ENCODE measurements at regions not wholly inside any gene's neighbourhood (a gene's known extent, or its start where the extent isn't known, plus 50 kb on each side); places are given as distances from the start of the nearest gene placed in this dataset.
A peak's percentile ranks its signal among the peaks of the same experiment; 100 is the strongest.

DNA sequence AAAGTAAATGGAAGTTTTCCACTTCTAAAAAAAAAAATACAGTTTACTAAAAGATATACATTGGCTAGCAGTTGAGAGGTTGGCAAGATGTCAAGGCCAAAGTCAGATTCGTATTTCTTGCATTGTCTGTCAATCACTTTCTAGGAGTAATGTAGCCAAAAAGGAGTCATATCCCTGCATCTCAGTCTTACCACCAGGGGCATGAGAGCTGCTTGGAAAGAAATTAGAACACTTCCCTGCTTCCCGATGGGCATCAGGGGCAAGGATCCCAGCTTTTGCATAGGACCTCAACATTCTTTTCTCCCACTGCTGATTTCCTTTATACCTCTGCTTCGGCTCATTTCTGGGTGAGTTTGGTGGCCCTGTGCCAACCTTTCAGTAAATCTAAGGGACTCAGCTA lies 581.0 kb upstream of the MAP3K7 start:
- DNase-seq, result peak; percentile 7
- no peaks in the 10 kb centered on the region for H3K27me3 ChIP-seq (ENCODE audit: control insufficient read depth, insufficient read depth, low read length)

GRCh38 chr6:91166271-91167046 lies 579.6 kb upstream of the MAP3K7 start:
- no peak for DNase-seq
- Histone ChIP-seq H3K27me3 (ENCODE audit: control insufficient read depth, insufficient read depth, low read length) (no peaks in the 10 kb centered on the region), H3K4me3 (ENCODE audit: insufficient read depth, low read depth, low read length) (no peak overlapping the region), H3K36me3 (replicated peaks; ENCODE audit: control insufficient read depth, insufficient read depth, low read length) (no peaks in the 10 kb centered on the region)

More for the DNA sequence above, 581.0 kb upstream of the MAP3K7 start:
- Histone ChIP-seq H3K36me3 (replicated peaks; ENCODE audit: control insufficient read depth, insufficient read depth, low read length) (no peaks in the 10 kb centered on the region), H3K4me3 (ENCODE audit: insufficient read depth, low read depth, low read length) (no peak overlapping the region)

DNA sequence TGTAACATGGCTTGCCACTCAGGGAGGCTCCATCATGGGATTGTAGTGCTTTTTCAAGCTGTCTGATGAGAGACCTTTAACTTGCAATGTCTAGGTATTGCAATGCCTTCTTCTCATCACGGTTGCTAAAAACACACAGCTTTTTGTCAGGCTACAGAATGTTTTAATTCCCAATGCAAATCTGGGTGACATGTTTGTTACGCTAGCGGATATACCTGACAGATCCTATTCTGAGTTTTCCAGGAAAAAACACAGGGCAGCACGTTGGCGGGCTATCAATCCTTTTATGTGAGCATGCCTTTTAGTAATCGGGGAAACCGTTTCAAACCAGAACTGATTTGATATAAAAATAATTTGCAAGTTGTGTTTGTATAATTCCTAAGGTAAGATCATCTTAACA lies 577.2 kb upstream of the MAP3K7 start:
- Histone ChIP-seq H3K27me3 (ENCODE audit: control insufficient read depth, insufficient read depth, low read length) (no peaks in the 10 kb centered on the region), H3K4me3 (ENCODE audit: insufficient read depth, low read depth, low read length) (no peak overlapping the region), H3K36me3 (replicated peaks; ENCODE audit: control insufficient read depth, insufficient read depth, low read length) (no peaks in the 10 kb centered on the region)
- DNase-seq, result no peak

DNA sequence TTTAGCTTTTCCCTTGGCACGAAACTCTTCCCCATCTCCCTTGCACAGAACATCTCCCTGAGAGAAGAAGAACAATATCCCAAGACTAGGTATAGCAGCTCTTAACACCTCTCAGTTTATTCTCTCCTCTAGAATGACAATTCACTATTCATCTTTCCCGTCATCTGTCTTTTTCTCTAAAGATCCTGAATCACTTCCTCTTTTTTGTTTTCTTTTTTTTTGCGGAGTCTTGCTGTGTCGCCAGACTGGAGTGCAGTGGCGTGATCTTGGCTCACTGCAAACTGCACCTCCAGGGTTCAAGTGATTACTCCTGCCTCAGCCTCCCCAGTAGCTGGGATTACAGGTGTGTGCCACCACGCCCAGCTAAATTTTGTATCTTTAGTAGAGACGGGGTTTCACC lies 574.4 kb upstream of the MAP3K7 start:
- DNase-seq, result no peak
- no peak overlapping the region for H3K4me3 ChIP-seq (ENCODE audit: insufficient read depth, low read depth, low read length)
- H3K36me3 ChIP-seq (replicated peaks; ENCODE audit: control insufficient read depth, insufficient read depth, low read length), result no peaks in the 10 kb centered on the region
- H3K27me3 ChIP-seq (ENCODE audit: control insufficient read depth, insufficient read depth, low read length), result no peaks in the 10 kb centered on the region

- DNase-seq, result no peak
- Histone ChIP-seq H3K4me3 (ENCODE audit: insufficient read depth, low read depth, low read length) (no peak overlapping the region), H3K36me3 (replicated peaks; ENCODE audit: control insufficient read depth, insufficient read depth, low read length) (no peaks in the 10 kb centered on the region), H3K27me3 (ENCODE audit: control insufficient read depth, insufficient read depth, low read length) (no peaks in the 10 kb centered on the region)
Observed at GRCh38 chr6:91155129-91155785, 568.4 kb upstream of the MAP3K7 start.

- H3K4me3 ChIP-seq (ENCODE audit: insufficient read depth, low read depth, low read length), result no peak overlapping the region
- DNase-seq, result no peak
- no peaks in the 10 kb centered on the region for H3K27me3 ChIP-seq (ENCODE audit: control insufficient read depth, insufficient read depth, low read length)
- H3K36me3 ChIP-seq (replicated peaks; ENCODE audit: control insufficient read depth, insufficient read depth, low read length), result no peaks in the 10 kb centered on the region
Observed at GRCh38 chr6:91152824-91153223, 566.0 kb upstream of the MAP3K7 start.

GRCh38 chr6:91149956-91150705 lies 563.3 kb upstream of the MAP3K7 start:
- no peaks in the 10 kb centered on the region for H3K36me3 ChIP-seq (replicated peaks; ENCODE audit: control insufficient read depth, insufficient read depth, low read length)
- no peak for DNase-seq
- H3K27me3 ChIP-seq (ENCODE audit: control insufficient read depth, insufficient read depth, low read length), result no peaks in the 10 kb centered on the region
- H3K4me3 ChIP-seq (ENCODE audit: insufficient read depth, low read depth, low read length), result no peak overlapping the region

DNA sequence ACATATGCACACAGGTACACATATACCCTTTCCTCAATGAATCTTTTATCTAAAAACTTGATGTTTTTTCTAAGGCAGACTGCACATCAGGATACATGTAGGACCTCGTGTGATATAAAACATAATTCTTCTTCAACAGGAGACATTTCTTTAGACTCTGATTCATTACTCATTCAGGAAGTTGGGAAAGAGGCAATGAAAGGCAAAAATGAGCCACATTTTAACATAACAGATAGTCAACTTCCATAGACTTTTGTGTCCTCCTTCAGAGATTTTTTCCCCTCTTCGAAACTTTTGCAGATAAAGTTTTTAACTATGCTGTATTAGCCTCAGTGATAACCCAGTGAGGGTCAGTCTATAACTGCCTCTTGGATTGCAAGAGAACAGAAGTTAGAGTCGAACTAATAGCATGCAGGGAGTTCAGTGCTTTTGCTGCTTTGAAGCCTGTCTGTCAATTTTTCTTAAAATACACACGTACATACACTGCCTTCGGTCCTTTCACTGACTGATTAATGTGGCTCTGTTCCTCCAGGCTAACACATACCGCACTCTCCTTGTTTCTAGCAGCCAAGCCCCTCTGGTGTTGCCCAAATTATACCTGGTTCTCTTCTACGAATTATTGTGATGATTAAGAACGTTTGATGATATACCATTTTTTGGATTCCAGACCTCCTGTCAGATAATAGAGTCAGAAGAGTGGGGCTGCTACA lies 562.5 kb upstream of the MAP3K7 start:
- H3K27me3 ChIP-seq (ENCODE audit: control insufficient read depth, insufficient read depth, low read length), result no peaks in the 10 kb centered on the region
- H3K36me3 ChIP-seq (replicated peaks; ENCODE audit: control insufficient read depth, insufficient read depth, low read length), result no peaks in the 10 kb centered on the region
- DNase-seq, result no peak
- H3K4me3 ChIP-seq (ENCODE audit: insufficient read depth, low read depth, low read length), result no peak overlapping the region

DNA sequence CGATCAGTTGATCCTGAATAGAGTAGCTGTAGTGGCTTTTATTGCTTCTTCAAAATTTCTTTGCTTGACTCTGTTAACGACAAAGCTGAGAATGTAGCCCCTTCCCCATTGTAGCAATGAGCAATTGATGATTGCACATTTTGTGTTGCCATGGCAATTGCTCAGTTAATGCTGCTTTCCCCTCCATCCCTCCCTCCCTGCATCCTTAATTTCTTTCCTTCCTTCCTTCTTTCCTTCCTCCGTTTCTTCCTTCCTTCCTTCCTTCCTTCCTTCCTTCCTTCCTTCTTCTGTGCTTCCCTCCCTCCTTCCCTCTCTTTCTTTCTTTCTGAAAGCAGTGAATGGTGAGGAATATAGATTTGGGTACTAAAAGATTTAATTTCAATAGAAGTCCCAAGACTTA lies 557.3 kb upstream of the MAP3K7 start:
- Histone ChIP-seq H3K36me3 (replicated peaks; ENCODE audit: control insufficient read depth, insufficient read depth, low read length) (no peaks in the 10 kb centered on the region), H3K4me3 (ENCODE audit: insufficient read depth, low read depth, low read length) (no peak overlapping the region), H3K27me3 (ENCODE audit: control insufficient read depth, insufficient read depth, low read length) (no peaks in the 10 kb centered on the region)

GRCh38 chr6:91142154-91142553 lies 555.3 kb upstream of the MAP3K7 start:
- no peak for DNase-seq
- Histone ChIP-seq H3K27me3 (ENCODE audit: control insufficient read depth, insufficient read depth, low read length) (no peaks in the 10 kb centered on the region), H3K4me3 (ENCODE audit: insufficient read depth, low read depth, low read length) (no peak overlapping the region), H3K36me3 (replicated peaks; ENCODE audit: control insufficient read depth, insufficient read depth, low read length) (no peaks in the 10 kb centered on the region)

More for the DNA sequence above, 557.3 kb upstream of the MAP3K7 start:
- no peak for DNase-seq

- no peak for DNase-seq
- Histone ChIP-seq H3K4me3 (ENCODE audit: insufficient read depth, low read depth, low read length) (no peak overlapping the region), H3K27me3 (ENCODE audit: control insufficient read depth, insufficient read depth, low read length) (no peaks in the 10 kb centered on the region), H3K36me3 (replicated peaks; ENCODE audit: control insufficient read depth, insufficient read depth, low read length) (no peaks in the 10 kb centered on the region)
Observed at GRCh38 chr6:91141346-91141745, 554.5 kb upstream of the MAP3K7 start.

DNA sequence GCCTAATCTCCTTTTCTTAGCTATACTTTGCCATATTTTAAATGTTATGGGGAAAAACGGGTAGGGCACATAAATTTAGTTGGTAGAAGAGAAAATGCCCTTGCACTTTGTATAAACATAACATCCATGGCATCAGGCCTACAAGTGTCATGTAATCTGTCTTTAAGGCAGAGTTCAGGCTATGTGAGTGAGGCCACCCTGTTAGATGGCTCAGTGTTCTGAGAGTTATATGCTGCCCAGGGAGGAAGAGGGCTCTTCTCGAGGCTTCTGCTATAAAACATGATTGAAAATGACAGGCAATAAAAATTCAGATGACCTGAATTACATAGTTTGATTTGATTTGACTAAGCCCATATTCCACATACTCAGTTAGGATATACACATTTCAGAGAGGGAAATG lies 553.6 kb upstream of the MAP3K7 start:
- Histone ChIP-seq H3K36me3 (replicated peaks; ENCODE audit: control insufficient read depth, insufficient read depth, low read length) (no peaks in the 10 kb centered on the region), H3K4me3 (ENCODE audit: insufficient read depth, low read depth, low read length) (no peak overlapping the region), H3K27me3 (ENCODE audit: control insufficient read depth, insufficient read depth, low read length) (no peaks in the 10 kb centered on the region)
- DNase-seq, result no peak

DNA sequence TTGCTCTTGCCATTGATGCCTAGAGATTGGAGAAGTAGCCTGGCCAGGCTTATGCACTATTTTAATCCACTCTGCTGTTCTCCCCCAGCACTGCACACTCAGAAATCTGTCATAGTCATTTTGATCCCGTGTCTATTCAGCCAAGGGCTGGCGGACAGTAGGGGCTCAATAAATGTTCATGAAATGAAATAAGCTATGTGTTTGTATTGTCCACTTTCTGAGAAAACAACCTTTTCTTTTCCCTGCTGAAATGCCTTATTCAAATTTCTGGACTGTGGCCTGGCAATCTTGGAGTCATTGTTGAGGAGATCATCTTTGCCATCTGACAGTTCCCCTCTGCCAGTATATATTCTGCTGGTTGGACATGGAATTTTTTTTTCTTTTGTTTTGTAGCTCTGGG lies 550.4 kb upstream of the MAP3K7 start:
- no peak for DNase-seq
- Histone ChIP-seq H3K36me3 (replicated peaks; ENCODE audit: control insufficient read depth, insufficient read depth, low read length) (no peaks in the 10 kb centered on the region), H3K4me3 (ENCODE audit: insufficient read depth, low read depth, low read length) (no peak overlapping the region), H3K27me3 (ENCODE audit: control insufficient read depth, insufficient read depth, low read length) (no peaks in the 10 kb centered on the region)

GRCh38 chr6:91135406-91136103 lies 548.7 kb upstream of the MAP3K7 start:
- Histone ChIP-seq H3K4me3 (ENCODE audit: insufficient read depth, low read depth, low read length) (no peak overlapping the region), H3K27me3 (ENCODE audit: control insufficient read depth, insufficient read depth, low read length) (no peaks in the 10 kb centered on the region), H3K36me3 (replicated peaks; ENCODE audit: control insufficient read depth, insufficient read depth, low read length) (no peaks in the 10 kb centered on the region)
- no peak for DNase-seq
